ENCODE measurements at regions not wholly inside any gene's neighbourhood (a gene's known extent, or its start where the extent isn't known, plus 50 kb on each side); places are given as distances from the start of the nearest gene placed in this dataset.

DNA sequence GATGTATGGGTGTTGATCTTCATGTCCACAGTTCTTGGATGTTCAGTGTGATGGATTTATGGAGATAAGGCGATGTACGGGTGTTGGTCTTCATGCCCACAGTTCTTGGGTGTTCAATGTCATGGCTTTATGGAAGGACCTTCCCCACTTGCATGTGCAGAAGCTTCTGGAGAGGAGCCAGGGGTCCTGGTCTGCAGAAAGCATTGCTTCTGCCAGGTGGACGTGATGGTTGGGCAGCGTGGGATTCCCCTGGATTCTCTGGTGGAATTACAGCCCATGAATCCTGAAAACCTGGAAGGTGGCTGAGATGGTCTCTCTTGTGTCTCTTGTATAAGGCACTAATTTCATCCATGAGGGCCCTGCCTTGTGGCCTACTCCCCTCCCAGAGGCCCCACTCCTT, 183.7 kb upstream of the TCERG1L start:
- Histone ChIP-seq H2AFZ (ENCODE audit: low read depth, low read length) (no peak overlapping the region), H3K27me3 (ENCODE audit: insufficient read depth, low read depth, low read length) (no peaks in the 10 kb centered on the region), H3K27ac (ENCODE audit: low read length) (no peak overlapping the region), H3F3A (ENCODE audit: insufficient read depth, low read length, poor library complexity, severe bottlenecking) (peaks cover 4% of the 10 kb centered on the region), H3K9ac (ENCODE audit: low read length) (no peak overlapping the region), H3K79me2 (replicated peaks; ENCODE audit: insufficient read depth, low read length) (no peaks in the 10 kb centered on the region), H3K4me3 (ENCODE audit: low read length) (no peak overlapping the region), H3K36me3 (ENCODE audit: insufficient read depth, low read length) (no peaks in the 10 kb centered on the region), H3K9me3 (ENCODE audit: low read length) (no peaks in the 10 kb centered on the region), H3K9me2 (ENCODE audit: insufficient read depth, low read length) (no peaks in the 10 kb centered on the region), H4K20me1 (ENCODE audit: insufficient read depth) (no peaks in the 10 kb centered on the region), H3K4me2 (ENCODE audit: low read length) (no peak overlapping the region)
- TF ChIP-seq RAD21 (conservative IDR thresholded peaks at IDR 0.05) (no peak), EP300 (conservative IDR thresholded peaks at IDR 0.05; ENCODE audit: poor library complexity, severe bottlenecking) (no peak), SMC3 (conservative IDR thresholded peaks at IDR 0.05; ENCODE audit: poor library complexity) (no peak), TAF1 (IDR thresholded peaks at IDR 0.05; ENCODE audit: low read depth) (no peak), POLR2AphosphoS5 (IDR thresholded peaks at IDR 0.05) (no peak), MXI1 (conservative IDR thresholded peaks at IDR 0.05; ENCODE audit: poor library complexity, severe bottlenecking) (no peak), EZH2 (IDR thresholded peaks at IDR 0.05; ENCODE audit: borderline replicate concordance, insufficient read depth, low read length, poor library complexity, severe bottlenecking) (no peak)
- TF ChIP-seq, protein P1, sequence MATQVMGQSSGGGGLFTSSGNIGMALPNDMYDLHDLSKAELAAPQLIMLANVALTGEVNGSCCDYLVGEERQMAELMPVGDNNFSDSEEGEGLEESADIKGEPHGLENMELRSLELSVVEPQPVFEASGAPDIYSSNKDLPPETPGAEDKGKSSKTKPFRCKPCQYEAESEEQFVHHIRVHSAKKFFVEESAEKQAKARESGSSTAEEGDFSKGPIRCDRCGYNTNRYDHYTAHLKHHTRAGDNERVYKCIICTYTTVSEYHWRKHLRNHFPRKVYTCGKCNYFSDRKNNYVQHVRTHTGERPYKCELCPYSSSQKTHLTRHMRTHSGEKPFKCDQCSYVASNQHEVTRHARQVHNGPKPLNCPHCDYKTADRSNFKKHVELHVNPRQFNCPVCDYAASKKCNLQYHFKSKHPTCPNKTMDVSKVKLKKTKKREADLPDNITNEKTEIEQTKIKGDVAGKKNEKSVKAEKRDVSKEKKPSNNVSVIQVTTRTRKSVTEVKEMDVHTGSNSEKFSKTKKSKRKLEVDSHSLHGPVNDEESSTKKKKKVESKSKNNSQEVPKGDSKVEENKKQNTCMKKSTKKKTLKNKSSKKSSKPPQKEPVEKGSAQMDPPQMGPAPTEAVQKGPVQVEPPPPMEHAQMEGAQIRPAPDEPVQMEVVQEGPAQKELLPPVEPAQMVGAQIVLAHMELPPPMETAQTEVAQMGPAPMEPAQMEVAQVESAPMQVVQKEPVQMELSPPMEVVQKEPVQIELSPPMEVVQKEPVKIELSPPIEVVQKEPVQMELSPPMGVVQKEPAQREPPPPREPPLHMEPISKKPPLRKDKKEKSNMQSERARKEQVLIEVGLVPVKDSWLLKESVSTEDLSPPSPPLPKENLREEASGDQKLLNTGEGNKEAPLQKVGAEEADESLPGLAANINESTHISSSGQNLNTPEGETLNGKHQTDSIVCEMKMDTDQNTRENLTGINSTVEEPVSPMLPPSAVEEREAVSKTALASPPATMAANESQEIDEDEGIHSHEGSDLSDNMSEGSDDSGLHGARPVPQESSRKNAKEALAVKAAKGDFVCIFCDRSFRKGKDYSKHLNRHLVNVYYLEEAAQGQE (IDR thresholded peaks at IDR 0.05; ENCODE audit: borderline replicate concordance): no peak
- TF ChIP-seq, protein P2, sequence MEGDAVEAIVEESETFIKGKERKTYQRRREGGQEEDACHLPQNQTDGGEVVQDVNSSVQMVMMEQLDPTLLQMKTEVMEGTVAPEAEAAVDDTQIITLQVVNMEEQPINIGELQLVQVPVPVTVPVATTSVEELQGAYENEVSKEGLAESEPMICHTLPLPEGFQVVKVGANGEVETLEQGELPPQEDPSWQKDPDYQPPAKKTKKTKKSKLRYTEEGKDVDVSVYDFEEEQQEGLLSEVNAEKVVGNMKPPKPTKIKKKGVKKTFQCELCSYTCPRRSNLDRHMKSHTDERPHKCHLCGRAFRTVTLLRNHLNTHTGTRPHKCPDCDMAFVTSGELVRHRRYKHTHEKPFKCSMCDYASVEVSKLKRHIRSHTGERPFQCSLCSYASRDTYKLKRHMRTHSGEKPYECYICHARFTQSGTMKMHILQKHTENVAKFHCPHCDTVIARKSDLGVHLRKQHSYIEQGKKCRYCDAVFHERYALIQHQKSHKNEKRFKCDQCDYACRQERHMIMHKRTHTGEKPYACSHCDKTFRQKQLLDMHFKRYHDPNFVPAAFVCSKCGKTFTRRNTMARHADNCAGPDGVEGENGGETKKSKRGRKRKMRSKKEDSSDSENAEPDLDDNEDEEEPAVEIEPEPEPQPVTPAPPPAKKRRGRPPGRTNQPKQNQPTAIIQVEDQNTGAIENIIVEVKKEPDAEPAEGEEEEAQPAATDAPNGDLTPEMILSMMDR (IDR thresholded peaks at IDR 0.05; ENCODE audit: poor library complexity, severe bottlenecking): no peak

DNA sequence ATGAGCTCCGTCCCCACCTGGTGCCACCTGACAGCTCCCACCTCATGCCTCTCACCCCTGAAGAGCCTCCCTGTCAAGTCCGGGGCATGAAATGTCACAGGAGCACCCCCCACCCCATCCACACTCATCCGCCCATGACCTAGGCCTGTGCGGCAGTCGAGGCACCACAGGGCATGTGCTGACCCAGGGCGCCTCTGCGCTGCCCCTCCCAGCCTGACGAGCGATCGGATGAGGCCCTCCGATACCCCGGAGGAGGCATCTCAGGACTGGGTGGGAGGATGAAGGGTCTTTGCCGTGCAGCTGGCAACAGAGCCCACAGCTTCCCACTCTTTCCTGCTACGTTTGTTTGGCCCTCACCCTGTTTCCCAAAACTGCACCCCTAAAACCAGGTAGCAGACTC, 184.4 kb upstream of the TCERG1L start:
- Histone ChIP-seq H2AFZ (ENCODE audit: low read depth, low read length) (no peak overlapping the region), H3K27ac (ENCODE audit: low read length) (no peak overlapping the region), H3F3A (ENCODE audit: insufficient read depth, low read length, poor library complexity, severe bottlenecking) (peaks cover 4% of the 10 kb centered on the region), H3K9me3 (ENCODE audit: low read length) (no peaks in the 10 kb centered on the region), H3K9me2 (ENCODE audit: insufficient read depth, low read length) (no peaks in the 10 kb centered on the region), H3K4me3 (ENCODE audit: low read length) (no peak overlapping the region), H4K20me1 (ENCODE audit: insufficient read depth) (no peaks in the 10 kb centered on the region), H3K9ac (ENCODE audit: low read length) (no peak overlapping the region), H3K36me3 (ENCODE audit: insufficient read depth, low read length) (no peaks in the 10 kb centered on the region), H3K79me2 (replicated peaks; ENCODE audit: insufficient read depth, low read length) (no peaks in the 10 kb centered on the region), H3K4me2 (ENCODE audit: low read length) (no peak overlapping the region), H3K27me3 (ENCODE audit: insufficient read depth, low read depth, low read length) (no peaks in the 10 kb centered on the region)
- no peak for TF ChIP-seq POLR2AphosphoS5 (IDR thresholded peaks at IDR 0.05)
